ENCODE measurements at regions not wholly inside any gene's neighbourhood (a gene's known extent, or its start where the extent isn't known, plus 50 kb on each side); places are given as distances from the start of the nearest gene placed in this dataset.

DNA sequence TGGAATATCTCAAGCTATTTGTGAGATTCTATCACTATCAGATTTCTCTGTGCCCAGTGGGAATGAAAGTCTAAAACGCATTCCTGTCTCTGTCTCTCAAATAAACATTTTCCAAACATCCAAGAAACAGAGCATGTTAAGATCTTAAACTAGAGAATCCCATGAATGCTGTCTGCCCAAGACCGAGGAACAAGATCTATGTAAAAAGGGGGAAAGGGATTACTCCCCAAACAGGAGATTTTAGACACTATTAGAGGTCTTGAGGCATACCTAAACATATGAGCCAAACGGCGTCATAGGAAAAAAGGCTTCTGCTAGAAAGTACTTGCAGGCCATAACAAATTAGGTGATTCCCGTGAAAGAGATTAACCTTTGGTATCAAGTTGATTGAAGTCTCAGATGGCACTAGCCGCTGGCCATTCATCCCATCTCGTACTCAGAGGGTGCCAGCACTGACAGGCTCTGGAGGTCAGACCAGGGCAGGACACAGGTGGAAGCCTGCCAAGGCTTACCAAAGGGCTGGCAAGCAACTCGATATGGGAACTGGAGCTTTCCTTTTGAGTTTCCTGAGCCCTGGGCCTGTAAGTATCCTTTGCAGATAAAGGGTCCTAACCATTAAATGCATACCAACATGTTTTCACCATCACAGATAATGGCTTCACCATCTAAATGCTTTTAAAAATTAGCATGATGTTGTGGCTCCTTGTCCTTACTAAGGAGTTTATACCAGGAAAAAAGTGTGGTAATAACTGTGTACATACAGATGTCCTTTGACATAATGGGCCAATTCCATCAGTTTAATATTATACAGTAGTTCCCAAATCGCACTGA, 225.2 kb downstream of the FOXO1 start:
- no peak for DNase-seq

DNA sequence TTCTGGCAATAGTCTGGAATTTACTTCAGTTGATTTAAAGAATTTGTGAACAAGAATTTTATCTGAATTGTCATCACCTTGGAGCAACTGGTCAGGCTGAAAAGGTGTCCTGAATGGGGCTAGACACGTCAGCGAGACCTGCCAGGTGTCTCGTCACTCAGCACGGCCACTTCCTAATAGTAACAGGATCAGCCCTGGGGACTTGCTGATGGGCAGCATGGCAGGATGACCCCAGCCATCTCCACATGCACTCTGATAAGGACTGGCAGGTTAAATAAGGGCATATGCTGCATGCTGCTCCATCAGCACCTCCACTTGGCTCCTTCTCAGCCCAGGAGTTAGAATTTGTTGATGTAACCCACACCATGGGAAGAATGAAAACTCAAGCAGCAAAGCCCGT, 224.2 kb downstream of the FOXO1 start:
- DNase-seq: no peak

DNA sequence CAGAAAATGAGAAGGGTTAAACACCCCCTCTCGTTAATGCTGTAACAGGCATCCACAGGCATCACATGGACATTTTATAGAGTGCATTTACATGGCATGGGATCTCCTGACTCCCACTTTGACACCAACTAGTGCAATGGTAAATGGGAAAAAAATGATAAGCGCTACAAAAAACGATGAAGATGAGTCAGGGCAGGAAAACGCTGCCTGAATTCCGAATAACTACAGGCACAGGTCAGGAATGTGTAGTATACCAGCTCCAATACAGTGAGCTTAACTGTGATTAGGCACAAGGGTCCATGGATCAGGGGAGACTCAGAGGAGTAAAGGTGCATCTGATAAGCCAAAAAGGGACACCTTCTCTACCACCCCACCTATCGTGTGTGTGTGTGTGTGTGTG, 223.6 kb downstream of the FOXO1 start:
- DNase-seq: no peak

DNA sequence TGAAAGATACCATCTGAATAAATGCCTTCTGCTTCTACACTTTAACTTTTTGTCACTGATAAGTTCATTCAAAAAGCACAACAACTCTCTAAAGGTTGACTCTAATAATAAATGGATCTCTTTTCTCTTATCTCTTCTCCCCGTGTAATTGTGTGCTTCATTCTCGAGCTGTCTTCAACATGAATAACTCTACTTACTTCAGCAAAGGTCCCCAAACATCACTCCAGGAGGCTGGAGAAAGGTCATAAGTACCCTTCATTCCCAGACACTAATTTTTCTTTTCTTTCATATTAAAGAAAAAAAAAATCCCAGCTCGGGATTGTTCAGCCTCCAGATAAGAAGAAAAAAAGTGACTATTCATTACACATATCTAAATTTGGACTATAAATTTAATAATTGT, 222.2 kb downstream of the FOXO1 start:
- DNase-seq: no peak

DNA sequence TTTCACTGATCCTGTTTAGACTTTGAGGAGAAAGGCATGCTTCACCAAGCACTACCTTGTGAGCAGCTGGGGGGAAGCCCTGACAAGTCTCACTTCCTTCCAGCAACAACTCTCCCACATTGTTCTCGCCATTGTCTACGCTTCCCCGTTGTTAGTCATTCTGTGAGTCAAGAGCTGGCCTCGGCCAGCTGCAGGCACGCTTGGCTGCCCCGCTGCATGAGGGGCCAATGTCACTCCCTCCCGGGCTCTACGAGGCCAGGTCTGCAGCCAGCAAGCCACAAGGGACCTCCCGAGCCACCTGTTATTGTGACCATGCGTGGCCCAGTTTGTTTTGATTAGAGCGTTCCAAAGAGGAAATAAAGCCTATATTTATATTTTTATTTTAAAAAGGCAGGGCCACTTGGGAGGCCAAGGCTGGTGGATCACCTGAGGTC, 220.9 kb downstream of the FOXO1 start:
- no peak for DNase-seq

DNA sequence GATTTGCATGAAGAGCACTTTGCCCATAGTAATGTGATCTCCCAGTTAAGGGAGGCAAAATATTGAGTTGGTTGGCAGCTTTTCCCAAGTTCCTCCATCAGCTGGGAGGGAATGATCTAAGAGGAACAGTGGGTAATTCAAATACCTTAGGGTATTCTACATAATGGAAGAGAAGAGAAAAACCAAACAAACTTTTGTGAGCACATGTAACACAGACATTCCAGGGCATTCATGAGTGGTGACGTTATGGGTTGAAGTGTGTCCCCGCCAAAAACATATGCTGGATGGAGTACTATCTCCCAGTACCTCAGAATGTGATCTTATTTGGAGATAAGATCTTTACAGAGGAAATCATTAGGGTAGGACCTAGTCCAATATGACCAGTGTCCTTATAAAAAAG, 220.1 kb downstream of the FOXO1 start:
- DNase-seq: no peak

DNA sequence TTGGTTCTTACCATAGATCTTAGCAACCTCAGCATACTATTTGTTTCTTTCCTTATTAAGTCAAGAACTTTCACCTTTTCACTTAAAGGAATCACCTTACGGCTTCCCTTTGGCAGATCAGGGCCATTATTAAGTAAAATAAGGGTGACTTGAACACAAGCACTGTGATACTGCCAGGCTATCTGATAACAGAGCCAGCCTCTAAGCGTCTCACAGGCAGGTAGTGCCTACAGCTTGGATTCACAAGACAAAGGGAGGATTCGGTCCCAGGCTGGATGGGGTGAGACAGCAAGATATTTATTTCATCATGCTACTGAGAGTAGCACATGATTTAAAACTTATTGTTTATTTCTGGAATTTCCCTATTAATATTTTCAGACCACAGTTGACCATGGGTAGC, 218.6 kb downstream of the FOXO1 start:
- DNase-seq: no peak

DNA sequence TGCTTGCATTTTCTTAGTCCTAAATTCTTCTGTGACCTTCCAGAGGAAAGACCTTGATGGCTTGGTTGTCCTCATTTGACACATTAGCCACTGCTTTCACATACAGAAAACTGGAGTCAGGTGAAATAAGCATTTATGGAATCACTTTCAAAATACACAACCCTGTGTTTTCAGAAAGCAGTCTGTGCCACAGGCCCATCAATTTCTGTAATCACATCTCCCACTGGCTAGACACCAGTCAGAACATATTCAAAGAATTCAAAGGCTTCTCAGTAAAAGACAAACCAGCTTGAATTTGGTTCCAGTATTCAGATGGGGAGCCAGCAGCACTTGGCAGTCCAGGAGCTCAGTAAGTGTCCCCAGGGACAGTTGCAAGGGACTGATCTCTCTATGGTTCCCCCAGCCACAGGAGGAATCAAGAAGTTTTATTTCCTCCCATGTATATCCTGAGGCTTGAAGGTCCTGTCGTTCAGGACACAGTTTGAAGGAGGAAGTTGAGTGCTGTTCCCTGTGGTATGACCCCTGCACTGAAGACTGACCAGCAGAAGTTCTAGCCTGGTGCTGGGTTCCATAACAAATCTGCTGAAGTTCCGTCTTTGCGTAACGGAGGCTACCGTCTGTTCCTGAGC, 214.3 kb downstream of the FOXO1 start:
- DNase-seq: no peak

DNA sequence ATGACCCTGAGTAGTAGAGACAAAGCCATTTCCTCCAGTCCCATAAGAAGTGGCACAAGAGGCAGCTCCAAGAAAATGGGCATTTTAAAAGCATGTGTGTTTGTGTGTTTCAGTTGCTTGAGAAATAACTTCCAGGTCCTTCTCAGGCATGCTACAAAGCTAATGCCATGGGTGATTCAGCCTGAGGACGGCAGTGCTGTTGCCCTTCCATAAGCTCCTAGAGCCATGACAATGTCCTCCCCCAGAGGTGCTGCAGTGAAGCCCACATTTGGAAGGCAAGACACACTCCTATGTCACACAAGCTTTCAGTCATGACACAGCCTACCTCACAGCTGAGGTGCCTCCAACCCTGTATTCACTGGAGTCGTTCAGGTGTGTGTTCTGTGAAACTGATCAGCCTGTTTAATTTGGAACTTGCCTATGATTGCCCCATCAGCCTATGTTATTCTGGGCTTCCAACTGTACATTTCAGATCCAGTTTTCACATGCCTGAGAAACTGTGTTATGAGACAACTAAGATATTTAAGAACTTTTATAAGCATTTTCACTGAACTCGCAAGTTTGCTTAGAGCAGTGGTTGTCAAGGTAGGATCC, 213.6 kb downstream of the FOXO1 start:
- no peak for DNase-seq

DNA sequence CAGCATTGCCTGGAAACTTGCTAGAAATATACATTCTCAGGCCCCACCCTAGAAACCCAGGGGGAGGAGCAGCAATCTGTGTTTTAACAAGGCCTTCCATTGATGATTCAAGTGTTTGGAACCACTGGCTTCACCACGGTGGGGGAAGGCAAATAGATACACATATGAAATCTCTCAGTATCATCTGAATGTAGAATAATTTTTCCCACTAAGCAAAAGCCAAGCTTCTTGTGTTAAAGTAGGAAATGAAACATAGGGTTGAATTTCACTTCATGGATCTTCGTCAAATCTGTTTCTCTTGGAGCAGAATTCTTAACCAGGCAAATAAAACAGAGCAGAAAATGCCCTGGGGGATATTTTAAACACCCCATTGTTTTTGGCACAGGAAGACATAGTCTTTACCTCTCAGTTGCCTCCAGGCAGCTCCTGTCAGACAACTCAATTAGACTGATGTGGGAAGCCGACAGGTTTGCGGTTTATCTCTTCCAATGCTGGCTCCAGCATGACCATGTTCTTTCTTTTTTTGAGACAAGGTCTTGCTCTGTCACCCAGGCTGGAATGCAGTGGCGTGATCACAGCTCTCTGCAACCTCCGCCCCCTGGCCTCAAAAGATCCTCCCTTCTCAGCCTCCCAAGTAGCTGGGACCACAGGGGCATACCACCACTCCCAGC, 213.0 kb downstream of the FOXO1 start:
- DNase-seq: no peak

DNA sequence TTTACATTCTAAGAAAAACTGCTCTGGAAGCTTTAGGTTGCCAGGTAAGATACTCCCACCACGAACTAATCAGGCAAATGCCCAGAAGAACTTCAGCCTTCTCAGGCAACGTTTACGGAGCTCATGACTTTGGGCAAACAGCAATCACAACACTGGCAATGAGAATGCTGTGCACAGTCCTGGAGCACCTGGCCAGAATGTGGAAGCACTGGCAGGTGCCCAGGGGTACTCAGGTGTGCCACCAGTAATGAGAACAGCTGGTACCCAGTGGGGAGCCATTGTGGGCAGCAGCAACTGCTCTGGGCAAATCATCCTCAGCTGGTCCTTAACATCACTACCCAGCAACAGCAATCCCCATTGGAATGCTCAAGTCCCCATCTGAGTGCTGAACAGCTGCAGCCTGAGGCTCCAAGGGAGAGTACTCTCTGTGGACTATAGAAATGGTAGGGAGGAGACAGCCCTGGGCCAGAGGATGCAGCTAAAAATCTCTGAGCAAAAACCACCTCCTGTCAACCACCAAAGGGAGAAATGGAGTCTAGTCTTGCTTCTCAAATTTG, 210.0 kb downstream of the FOXO1 start:
- no peak for DNase-seq

DNA sequence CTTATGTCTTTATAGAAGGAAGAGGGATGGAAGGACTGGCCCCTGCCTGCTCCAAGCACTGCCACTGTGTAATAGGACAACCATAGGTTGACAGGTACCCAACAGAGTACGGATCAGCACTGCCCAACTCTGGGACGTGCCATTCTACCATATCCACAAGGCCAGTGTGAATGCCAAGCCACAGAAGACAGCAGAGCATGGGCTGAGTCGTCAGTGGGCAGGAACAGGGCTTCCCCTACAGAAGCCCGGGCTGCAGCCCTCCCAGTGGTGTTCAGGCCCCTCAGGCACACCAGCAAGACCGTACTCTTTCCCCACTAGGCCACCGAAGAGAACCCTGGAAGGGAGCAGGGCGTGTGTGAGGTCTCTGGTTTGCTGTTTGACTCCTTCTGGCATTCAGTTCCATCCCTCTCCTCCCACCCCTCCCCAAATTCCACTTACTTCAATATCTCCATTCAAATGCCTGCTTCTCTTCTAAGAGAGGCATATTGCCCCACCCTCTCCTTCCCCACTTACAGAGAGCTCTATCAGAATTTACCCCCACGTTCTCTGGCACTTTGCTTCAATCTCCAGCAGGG, 209.4 kb downstream of the FOXO1 start:
- no peak for DNase-seq

DNA sequence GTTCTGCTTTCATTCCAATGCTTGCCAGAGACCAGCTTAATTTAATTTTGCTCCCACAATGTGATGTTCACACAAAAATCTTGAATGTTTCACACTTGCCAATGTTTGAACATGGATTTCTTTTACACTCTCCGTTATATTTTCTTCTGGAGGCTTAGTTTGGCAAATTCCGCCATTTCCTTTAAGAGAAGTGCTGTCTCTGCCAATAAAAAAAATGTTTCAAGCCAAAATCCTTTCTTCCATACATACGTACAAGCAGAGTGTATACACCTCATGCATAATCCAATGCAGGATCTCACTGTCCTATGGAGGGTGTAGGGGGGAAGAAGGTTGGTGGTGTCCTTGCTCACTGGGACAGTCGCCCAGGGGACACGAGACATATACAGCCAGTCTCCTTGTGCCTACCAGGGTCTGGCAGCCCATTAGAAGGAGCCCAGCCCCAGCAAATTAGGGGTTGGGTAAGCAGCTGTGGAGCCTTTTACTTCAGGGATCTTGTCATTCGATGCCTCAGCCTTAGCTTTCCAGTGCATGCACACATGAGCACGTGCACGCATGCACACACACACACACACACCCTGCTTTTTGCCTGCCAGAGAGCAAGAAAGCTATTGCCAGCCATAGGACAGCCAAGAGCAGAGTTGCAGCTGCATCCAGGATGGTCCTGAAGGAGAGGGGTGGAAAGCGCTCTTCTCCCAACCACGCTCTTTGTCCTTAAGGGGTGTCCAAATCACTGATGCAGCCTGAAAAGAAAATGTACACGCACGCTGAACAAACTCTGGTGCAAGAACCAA, 208.3 kb downstream of the FOXO1 start:
- DNase-seq: no peak

DNA sequence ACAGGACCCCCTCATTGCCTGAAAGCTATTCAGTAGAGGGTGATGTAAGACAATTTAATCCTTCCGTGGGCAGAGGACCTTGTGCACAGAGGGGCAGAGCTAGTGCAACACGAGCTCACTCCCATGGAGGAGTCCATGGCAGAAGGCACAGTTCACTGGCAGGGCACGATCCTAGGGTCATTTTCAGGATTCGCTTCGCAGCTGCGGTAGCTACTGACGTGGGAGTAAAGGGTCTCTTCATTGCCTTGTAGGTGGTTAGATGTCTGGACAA, 207.8 kb downstream of the FOXO1 start:
- no peak for DNase-seq

DNA sequence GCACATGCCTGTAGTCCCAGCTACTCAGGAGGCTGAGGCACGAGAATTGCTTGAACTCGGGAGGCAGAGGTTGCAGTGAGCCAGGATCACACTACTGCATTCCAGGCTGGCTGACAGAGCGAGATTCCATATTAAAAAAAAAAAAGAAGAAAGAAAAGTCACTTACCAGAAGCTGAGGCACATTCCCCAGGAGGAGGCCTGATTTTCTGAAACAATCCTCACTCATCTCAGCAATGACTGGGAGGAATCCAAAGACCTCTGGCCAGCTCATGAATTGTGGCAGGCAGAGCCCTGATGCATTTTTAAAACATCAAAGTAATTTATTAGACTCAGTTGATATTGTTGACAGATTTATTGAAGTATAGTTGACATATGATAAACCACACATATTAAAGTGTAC, 206.3 kb downstream of the FOXO1 start:
- DNase-seq: no peak

DNA sequence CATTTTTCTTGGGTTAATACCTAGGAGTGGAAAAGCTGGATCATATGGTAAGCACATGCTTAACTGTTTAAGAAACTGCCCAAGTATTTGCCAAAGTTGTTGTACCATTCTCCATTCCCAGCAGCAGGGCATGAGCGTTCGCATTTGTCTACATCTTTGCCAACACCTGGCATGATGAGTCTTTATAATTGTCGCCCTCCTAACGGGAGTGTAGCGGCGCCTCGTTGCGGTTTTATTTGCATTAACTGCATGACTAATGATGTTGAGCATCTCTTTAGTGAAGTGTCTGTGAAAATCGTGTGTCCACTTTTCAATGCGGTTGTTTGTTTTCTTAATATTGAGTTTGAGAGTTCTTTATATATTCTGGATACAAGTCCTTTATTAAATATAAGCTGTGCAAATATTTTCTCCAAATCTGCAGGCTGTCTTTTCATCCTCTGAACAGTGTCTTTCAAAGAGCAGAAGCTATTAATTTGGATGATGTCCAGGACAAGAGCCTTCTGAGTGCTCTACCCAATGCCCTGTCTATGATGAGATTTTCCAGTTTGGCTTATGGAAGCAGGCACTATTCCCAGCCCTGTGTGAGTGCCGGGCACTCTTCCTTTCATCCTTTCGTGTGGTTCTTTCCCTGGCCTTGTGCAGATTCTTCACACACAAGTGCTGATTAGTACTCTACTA, 202.0 kb downstream of the FOXO1 start:
- DNase-seq: no peak

DNA sequence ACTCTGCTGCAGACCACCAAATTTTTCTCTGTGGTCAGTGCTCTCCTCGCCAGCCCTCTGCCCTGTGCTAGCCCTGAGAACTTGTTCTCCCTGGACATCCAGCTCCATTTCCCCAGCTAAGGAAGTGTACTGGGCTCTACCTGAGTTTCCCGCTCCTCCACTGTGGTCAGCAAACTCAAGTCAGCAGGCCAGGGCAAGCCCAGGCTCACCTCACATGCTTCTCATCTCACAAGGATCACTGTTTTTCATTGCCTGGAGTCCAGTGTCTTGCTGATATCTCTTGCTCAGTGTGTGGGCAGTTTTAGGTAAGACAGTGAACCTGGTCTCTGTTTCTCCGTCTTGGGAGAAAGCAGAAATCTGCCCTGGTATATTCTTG, 201.4 kb downstream of the FOXO1 start:
- no peak for DNase-seq

DNA sequence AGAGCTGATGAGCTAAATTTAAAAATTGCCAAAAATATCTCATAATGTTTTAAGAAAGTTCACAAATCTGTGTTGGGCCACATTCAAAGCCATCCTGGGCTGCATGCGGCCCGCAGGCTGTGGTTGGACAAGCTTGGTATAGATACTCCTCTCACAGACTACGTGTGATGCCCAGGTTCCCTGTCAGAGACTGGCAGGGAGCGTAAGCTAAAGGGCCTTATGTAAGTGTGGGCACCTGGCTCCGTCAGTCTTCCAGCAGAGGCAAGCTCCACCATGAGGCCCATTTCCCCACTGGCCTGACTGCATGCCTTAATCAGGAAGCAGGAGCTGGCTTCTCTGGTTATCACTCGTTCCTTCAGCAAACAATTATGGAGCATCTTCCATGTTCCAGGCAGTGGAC, 200.2 kb downstream of the FOXO1 start:
- DNase-seq: no peak

DNA sequence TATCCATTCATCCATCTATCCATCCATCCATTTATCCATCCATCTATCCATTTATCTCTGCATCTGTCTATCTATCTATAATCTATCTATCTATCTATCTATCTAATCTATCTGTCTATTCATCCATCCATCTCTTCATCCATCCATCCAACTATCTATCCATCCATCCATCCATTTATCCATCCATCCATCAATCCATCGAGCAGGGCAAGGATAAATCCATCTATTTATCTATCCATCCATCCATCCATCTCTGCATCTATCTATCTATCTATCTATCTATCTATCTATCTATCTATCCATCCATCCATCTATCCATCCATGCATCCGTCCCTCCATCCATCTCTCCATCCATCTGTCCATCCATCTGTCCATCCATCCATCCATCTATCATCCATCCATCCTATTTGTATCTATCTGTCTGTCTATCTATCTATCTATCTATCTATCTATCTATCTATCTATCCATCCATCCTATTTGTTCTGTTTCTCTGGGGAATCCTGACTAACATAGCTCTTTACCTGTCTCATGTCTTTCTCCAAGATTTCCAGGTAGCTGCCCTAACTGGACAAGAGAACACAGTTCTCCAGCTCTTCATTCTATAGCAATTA, 198.1 kb downstream of the FOXO1 start:
- no peak for DNase-seq

DNA sequence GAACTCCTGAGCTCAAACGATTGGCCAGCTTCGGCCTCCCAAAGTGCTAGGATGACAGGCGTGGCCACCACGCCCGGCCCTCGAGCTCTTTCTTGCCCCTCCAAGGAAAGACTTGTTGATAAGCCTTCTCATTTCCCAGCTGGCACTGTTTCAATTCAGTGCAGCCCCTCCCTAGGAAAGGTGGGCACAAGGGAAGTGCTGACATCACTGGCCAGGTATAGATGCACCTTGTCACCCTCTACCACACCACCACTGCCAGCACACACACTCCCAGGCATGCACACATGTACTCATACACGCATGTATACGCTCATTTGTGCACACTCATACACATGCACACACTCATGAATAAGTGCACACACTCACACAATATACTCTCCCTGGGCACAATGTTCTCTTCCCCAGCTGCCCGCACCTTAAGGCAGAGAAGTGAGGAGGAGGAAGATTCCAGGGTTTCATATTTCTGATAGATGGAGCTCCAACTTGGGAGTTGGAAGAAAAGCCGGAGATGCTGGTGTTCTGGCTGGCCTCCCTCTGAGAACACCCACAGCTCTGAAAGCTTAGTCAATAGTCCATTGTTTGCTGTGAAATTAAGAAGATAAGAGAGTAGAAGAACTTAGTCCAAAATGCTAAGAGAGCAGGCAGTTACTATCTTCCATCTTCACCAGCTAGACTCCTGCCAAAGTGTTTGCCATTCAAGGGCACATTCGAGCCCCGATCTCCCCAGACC, 196.7 kb downstream of the FOXO1 start:
- no peak for DNase-seq

DNA sequence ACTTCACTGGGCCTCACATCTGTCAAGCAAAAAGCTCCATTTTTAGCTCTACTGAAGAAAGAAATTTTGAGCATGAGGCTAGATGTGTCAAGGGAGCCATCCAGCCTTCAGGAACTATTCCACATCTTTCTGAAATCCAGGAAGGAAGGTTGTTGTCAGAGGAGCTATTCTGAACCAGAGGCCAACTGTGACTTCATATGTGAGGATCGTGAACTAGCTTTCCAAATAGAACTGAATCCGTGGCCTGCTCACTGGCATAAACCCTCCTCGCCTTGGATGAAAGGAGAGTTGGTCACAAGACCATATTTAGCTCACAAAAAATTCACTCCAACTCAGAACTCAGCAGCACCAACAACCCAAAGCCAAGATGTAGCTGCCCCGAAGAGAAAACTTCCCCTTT, 195.8 kb downstream of the FOXO1 start:
- DNase-seq: no peak

Measured in stimulated activated naive CD4-positive, alpha-beta T cell treated with Interleukin-2 at 50 U/mL for 16 hours (primary cell).